Activated CD4-positive, alpha-beta memory T cell treated with anti-CD3 and anti-CD28 coated beads, Interleukin-2, amount 10 ng/mL, durations not matched to agents 7 days and 5 days (primary cell): ENCODE measurements at regions not wholly inside any gene's neighbourhood (a gene's known extent, or its start where the extent isn't known, plus 50 kb on each side); places are given as distances from the start of the nearest gene placed in this dataset.
"Not testable (repeated sequence)": the region's sequence is repeated elsewhere in the genome, so short reads cannot be mapped to it uniquely, and the experiment has no call there.

Source experiments
- CTCF ChIA-PET: fragments of 350-600 bp; sonication (Branson Sonifier 250); formaldehyde crosslinking; loops from one replicate; lab custom pipeline; 2021; ENCODE audit warnings: antibody characterized with exemption, inconsistent platforms; lab: Charles Lee
- POLR2A ChIA-PET: fragments of 350-600 bp; sonication (Branson Sonifier 250); formaldehyde crosslinking; loops from one replicate; lab custom pipeline; 2021; ENCODE audit warnings: antibody characterized with exemption; lab: Charles Lee
- DNase-seq: peaks from one replicate; pipeline ENCODE4 v3.0.0-alpha.2; 2020
- H3K27ac Mint-ChIP-seq: one replicate; pipeline ENCODE4 v1.8.0; 2021; ENCODE audit warnings: mild to moderate bottlenecking, mixed read lengths
- H3K27me3 Mint-ChIP-seq: one replicate; pipeline ENCODE4 v1.8.0; 2021; ENCODE audit warnings: mixed read lengths
- H3K36me3 Mint-ChIP-seq: one replicate; pipeline ENCODE4 v1.8.0; 2021; ENCODE audit warnings: low read depth, mixed read lengths
- H3K4me1 Mint-ChIP-seq: one replicate; pipeline ENCODE4 v1.8.0; 2021; ENCODE audit warnings: mixed read lengths
- H3K4me3 Mint-ChIP-seq: one replicate; pipeline ENCODE4 v1.8.0; 2021; ENCODE audit warnings: mild to moderate bottlenecking, mixed read lengths
- H3K9me3 Mint-ChIP-seq: one replicate; pipeline ENCODE4 v1.8.0; 2021; ENCODE audit warnings: mixed read lengths

- H3K36me3 Mint-ChIP-seq = no peaks in the 10 kb centered on the region
- POLR2A ChIA-PET = no interaction called here
Measured at GRCh38 chr1:189152685-189153084, 1325.0 kb downstream of the BRINP3 start.

GRCh38 chr1:189158155-189158554, 1319.5 kb downstream of the BRINP3 start:
- Mint-ChIP-seq H3K27me3 (no peaks in the 10 kb centered on the region), H3K36me3 (no peaks in the 10 kb centered on the region), H3K27ac (no peak overlapping the region), H3K4me3 (no peak overlapping the region), H3K4me1 (no peaks in the 10 kb centered on the region), H3K9me3 (peaks cover 5% of the 10 kb centered on the region)
- no peak for DNase-seq
- CTCF ChIA-PET = no interaction called here
- POLR2A ChIA-PET = no interaction called here

More at GRCh38 chr1:189152685-189153084, 1325.0 kb downstream of the BRINP3 start:
- Mint-ChIP-seq H3K4me3 (no peak overlapping the region), H3K4me1 (no peaks in the 10 kb centered on the region), H3K9me3 (peaks cover 8% of the 10 kb centered on the region), H3K27me3 (no peaks in the 10 kb centered on the region), H3K27ac (no peak overlapping the region)
- DNase-seq = no peak
- CTCF ChIA-PET = no interaction called here

GRCh38 chr1:189175889-189176288, 1301.8 kb downstream of the BRINP3 start:
- ChIA-PET POLR2A (no interaction called here), CTCF (no interaction called here)
- no peaks in the 10 kb centered on the region for H3K36me3 Mint-ChIP-seq
- H3K9me3 Mint-ChIP-seq = peaks cover 13% of the 10 kb centered on the region
- no peak for DNase-seq
- H3K27ac Mint-ChIP-seq = no peak overlapping the region
- H3K4me1 Mint-ChIP-seq = no peaks in the 10 kb centered on the region
- no peak overlapping the region for H3K4me3 Mint-ChIP-seq
- no peaks in the 10 kb centered on the region for H3K27me3 Mint-ChIP-seq

DNA sequence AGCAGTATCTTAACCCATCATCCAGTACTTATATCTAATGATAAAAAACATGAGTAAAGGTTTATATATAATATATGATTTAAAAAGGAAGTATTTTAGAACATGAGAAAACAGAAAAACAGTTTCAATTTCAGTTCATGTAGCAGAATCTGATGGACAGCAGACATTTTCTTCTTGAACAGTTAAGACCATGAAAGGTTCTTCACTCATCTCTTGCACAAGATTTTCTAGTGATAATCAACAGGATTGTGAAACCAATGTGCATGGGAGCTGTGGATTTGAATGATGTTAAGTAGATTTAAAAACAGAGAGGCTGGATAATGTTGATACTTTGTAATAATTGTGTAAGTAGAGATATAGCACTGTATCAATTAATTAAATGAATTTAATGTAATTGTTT, 1297.6 kb downstream of the BRINP3 start:
- H3K27ac Mint-ChIP-seq = no peak overlapping the region
- no peak for DNase-seq
- H3K4me3 Mint-ChIP-seq = no peak overlapping the region
- no peaks in the 10 kb centered on the region for H3K9me3 Mint-ChIP-seq
- POLR2A ChIA-PET = no interaction called here
- CTCF ChIA-PET = no interaction called here
- no peaks in the 10 kb centered on the region for H3K27me3 Mint-ChIP-seq
- no peaks in the 10 kb centered on the region for H3K4me1 Mint-ChIP-seq
- no peaks in the 10 kb centered on the region for H3K36me3 Mint-ChIP-seq

- no peak for DNase-seq
- Mint-ChIP-seq H3K27ac (no peak overlapping the region), H3K4me1 (no peaks in the 10 kb centered on the region), H3K4me3 (no peak overlapping the region), H3K9me3 (no peaks in the 10 kb centered on the region), H3K36me3 (no peaks in the 10 kb centered on the region), H3K27me3 (no peaks in the 10 kb centered on the region)
- ChIA-PET CTCF (no interaction called here), POLR2A (no interaction called here)
Measured at GRCh38 chr1:189185097-189185496, 1292.6 kb downstream of the BRINP3 start.

DNA sequence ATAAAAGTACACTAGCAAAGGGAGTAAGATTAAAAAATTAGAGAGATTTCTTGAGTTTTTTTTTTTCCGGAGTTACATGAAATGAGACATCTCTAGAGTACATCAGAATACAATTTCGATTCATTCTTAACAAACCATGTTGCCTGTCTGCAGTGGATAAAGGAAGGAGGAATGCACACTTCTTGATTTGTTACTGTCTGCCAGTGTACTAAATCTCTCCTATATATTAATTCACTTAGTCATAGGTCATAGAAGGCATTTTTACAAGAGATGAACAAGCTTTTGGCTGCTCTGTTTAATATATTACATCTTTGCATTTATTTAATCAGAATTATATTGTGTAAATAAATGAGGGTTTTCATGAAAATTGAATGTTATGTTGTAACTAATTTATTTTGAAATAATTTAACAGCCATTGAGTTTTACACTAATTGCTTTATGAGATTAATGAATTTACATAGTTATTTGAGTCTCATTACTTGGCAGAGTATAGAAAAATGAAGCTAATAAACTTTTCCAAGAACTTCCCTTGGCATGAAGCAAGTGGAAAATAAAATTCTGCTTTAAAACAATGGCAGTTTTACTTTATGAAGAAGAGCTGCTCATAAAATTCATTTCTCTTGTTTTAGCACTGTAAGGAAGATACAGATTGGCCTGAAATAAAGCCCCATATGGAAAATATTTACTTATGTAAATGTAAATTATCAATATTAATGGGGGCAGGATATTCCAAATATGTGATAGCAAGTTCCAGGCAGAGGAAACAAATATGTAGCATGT, 1284.7 kb downstream of the BRINP3 start:
- Mint-ChIP-seq H3K27me3 (no peaks in the 10 kb centered on the region), H3K4me3 (no peak overlapping the region), H3K36me3 (no peaks in the 10 kb centered on the region), H3K4me1 (no peaks in the 10 kb centered on the region), H3K27ac (no peak overlapping the region), H3K9me3 (peaks cover 3% of the 10 kb centered on the region)
- no peak for DNase-seq
- CTCF ChIA-PET = no interaction called here
- POLR2A ChIA-PET = no interaction called here

DNA sequence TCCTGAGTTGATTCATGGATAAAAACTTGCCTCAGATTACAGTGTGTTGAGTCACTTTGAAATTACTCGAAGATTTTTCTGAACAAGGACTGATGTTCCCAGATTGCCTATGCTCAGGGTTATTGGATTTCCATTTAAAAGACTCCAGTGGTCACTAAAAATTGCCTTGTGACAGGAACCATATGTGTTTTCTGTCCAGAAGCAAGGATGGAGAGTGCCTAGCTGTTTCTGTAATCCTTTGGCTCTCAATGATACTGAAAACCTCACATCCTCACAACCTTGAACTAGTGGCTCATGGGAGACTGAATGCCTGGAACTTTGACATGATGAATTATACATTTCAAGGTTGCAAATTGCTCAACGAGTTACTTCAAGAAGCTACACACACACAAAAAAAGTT, 1271.8 kb downstream of the BRINP3 start:
- no peak for DNase-seq
- ChIA-PET POLR2A (no interaction called here), CTCF (no interaction called here)
- no peak overlapping the region for H3K4me3 Mint-ChIP-seq
- peaks cover 3% of the 10 kb centered on the region for H3K9me3 Mint-ChIP-seq
- H3K27ac Mint-ChIP-seq = no peak overlapping the region
- H3K4me1 Mint-ChIP-seq = no peaks in the 10 kb centered on the region
- H3K27me3 Mint-ChIP-seq = no peaks in the 10 kb centered on the region
- no peaks in the 10 kb centered on the region for H3K36me3 Mint-ChIP-seq

- no peaks in the 10 kb centered on the region for H3K36me3 Mint-ChIP-seq
- H3K4me1 Mint-ChIP-seq = no peaks in the 10 kb centered on the region
- DNase-seq = no peak
- H3K27ac Mint-ChIP-seq = no peak overlapping the region
- CTCF ChIA-PET = no interaction called here
- H3K9me3 Mint-ChIP-seq = peaks cover 3% of the 10 kb centered on the region
- POLR2A ChIA-PET = no interaction called here
- no peaks in the 10 kb centered on the region for H3K27me3 Mint-ChIP-seq
- no peak overlapping the region for H3K4me3 Mint-ChIP-seq
Measured at GRCh38 chr1:189206617-189207016, 1271.0 kb downstream of the BRINP3 start.

- POLR2A ChIA-PET = no interaction called here
- H3K36me3 Mint-ChIP-seq = no peaks in the 10 kb centered on the region
- H3K27me3 Mint-ChIP-seq = no peaks in the 10 kb centered on the region
- H3K4me3 Mint-ChIP-seq = no peak overlapping the region
- DNase-seq = no peak
- H3K9me3 Mint-ChIP-seq = peaks cover 3% of the 10 kb centered on the region
- no peak overlapping the region for H3K27ac Mint-ChIP-seq
- CTCF ChIA-PET = no interaction called here
- H3K4me1 Mint-ChIP-seq = no peaks in the 10 kb centered on the region
Measured at GRCh38 chr1:189211742-189212141, 1265.9 kb downstream of the BRINP3 start.

DNA sequence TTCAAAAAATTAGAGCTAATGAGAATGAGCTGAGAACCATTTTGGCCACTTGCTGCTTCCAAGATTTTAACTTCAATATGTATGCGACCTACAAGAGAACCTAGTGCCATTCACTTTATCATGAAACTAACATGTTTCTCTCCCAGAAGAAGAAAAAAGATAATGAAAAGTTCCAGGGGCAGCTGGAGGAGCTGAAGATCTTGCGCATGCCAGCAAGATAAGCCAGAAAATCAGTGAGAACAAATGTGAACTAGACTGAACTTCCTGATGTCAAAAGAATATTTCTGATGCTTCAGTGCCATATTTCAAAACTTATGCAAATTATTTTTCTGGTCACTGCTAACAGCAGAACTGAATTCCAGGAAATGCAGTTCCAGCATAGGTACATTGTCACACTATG, 1265.1 kb downstream of the BRINP3 start:
- Mint-ChIP-seq H3K9me3 (peaks cover 3% of the 10 kb centered on the region), H3K4me1 (no peaks in the 10 kb centered on the region), H3K4me3 (no peak overlapping the region), H3K27ac (no peak overlapping the region), H3K27me3 (no peaks in the 10 kb centered on the region), H3K36me3 (no peaks in the 10 kb centered on the region)
- ChIA-PET POLR2A (no interaction called here), CTCF (no interaction called here)
- no peak for DNase-seq

DNA sequence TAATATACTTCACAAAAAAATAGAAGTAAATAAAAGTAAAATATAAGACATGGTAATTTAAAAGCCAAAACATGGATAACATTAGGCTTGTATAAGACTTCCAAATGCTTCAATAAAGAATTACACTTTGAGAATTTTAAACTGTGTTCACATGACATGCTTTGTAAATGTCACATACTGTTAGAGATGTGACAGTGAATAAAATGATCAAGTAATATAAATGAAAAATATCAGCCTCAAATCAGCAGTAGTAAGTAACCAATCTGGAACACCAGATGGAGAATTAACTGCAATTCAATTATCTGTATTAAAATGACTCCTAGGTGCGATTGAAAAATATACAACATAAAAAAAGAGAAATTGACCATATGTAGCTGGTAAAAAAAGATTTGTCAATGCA, 1260.8 kb downstream of the BRINP3 start:
- Mint-ChIP-seq H3K27ac (no peak overlapping the region), H3K4me1 (no peaks in the 10 kb centered on the region), H3K9me3 (no peaks in the 10 kb centered on the region), H3K36me3 (no peaks in the 10 kb centered on the region), H3K27me3 (no peaks in the 10 kb centered on the region), H3K4me3 (no peak overlapping the region)
- DNase-seq = no peak
- CTCF ChIA-PET = no interaction called here
- POLR2A ChIA-PET = no interaction called here

DNA sequence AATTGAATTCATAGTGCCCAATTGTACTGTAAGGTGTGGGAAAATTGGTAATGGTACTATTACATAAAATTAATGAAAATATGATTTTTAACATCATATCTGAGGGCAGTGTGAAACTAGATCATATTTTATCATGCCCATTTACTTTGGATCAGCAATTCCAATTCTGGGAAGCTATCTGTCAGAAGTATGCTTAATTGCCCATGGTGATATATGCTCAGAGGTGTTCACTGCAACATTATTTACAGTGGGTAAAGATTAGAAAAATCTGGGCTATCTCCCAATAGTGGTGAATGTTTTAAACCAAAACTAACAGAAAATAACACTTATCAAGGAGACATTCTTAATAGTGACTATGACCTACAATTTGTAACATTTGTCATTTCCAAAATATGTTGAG, 1260.0 kb downstream of the BRINP3 start:
- no peak for DNase-seq
- no peaks in the 10 kb centered on the region for H3K27me3 Mint-ChIP-seq
- H3K27ac Mint-ChIP-seq = no peak overlapping the region
- ChIA-PET CTCF (no interaction called here), POLR2A (no interaction called here)
- no peaks in the 10 kb centered on the region for H3K36me3 Mint-ChIP-seq
- no peaks in the 10 kb centered on the region for H3K4me1 Mint-ChIP-seq
- no peak overlapping the region for H3K4me3 Mint-ChIP-seq
- H3K9me3 Mint-ChIP-seq = no peaks in the 10 kb centered on the region

DNA sequence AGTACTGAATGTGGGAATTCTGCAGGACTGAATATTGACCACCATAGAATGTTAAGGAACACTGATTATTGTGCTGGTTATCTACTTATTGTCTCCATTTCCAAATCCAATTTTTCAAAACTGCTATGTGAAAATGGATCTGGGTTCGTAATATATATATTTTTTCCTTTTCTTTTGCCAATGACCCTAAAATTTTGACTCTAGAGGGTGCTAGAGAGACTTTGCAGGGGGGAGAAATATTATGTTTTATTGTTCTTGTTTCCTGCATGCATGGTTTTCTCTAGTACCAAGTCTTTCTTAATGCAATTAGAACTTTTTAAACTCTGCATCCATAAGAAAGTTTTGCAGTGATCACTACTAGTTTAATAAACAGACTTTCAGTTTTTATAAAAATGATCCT, 1256.9 kb downstream of the BRINP3 start:
- Mint-ChIP-seq H3K9me3 (peaks cover 2% of the 10 kb centered on the region), H3K27me3 (no peaks in the 10 kb centered on the region), H3K4me1 (no peaks in the 10 kb centered on the region), H3K36me3 (no peaks in the 10 kb centered on the region), H3K4me3 (no peak overlapping the region), H3K27ac (no peak overlapping the region)
- ChIA-PET CTCF (no interaction called here), POLR2A (no interaction called here)
- no peak for DNase-seq

GRCh38 chr1:189225794-189226145, 1251.9 kb downstream of the BRINP3 start:
- H3K4me1 Mint-ChIP-seq, H3K9me3 Mint-ChIP-seq, H3K36me3 Mint-ChIP-seq, CTCF ChIA-PET, H3K27ac Mint-ChIP-seq, POLR2A ChIA-PET, DNase-seq, H3K4me3 Mint-ChIP-seq, H3K27me3 Mint-ChIP-seq: not testable (repeated sequence)
